ENCODE measurements at regions not wholly inside any gene's neighbourhood (a gene's known extent, or its start where the extent isn't known, plus 50 kb on each side); places are given as distances from the start of the nearest gene placed in this dataset.

- Histone ChIP-seq H3F3A (ENCODE audit: insufficient read depth, low read length) (no peaks in the 10 kb centered on the region), H4K20me1 (ENCODE audit: insufficient read depth, low read length) (no peaks in the 10 kb centered on the region)
- no peak for TF ChIP-seq CTCF (IDR thresholded peaks at IDR 0.05; ENCODE audit: low read length)
- TF ChIP-seq EZH2 (optimal IDR thresholded peaks at IDR 0.05; ENCODE audit: low read depth, low read length) = no peak
- no peak for TF ChIP-seq EZH2phosphoT487 (IDR thresholded peaks at IDR 0.05; ENCODE audit: low read length)
These were observed 252.3 kb upstream of the LRRC7 start for GRCh38 chr1:69315416-69315815.

GRCh38 chr1:69315823-69316222, 251.9 kb upstream of the LRRC7 start:
- H3K9me3 ChIP-seq (replicated peaks; ENCODE audit: insufficient read depth, low read length) = no peaks in the 10 kb centered on the region
- no peak overlapping the region for H3K4me2 ChIP-seq (ENCODE audit: low read depth, low read length)
- DNase-seq = no peak
- H2AFZ ChIP-seq (ENCODE audit: low read length) = no peak overlapping the region
- H3K36me3 ChIP-seq (replicated peaks; ENCODE audit: insufficient read depth, low read length) = no peaks in the 10 kb centered on the region
- H3K27me3 ChIP-seq (replicated peaks; ENCODE audit: insufficient read depth, low read length) = no peaks in the 10 kb centered on the region
- H3F3A ChIP-seq (ENCODE audit: insufficient read depth, low read length) = no peaks in the 10 kb centered on the region
- no peaks in the 10 kb centered on the region for H3K4me1 ChIP-seq (ENCODE audit: low read length)
- no peak overlapping the region for H3K9ac ChIP-seq (ENCODE audit: low read length)
- no peak overlapping the region for H3K27ac ChIP-seq (ENCODE audit: low read length)
- H3K4me3 ChIP-seq (ENCODE audit: low read length) = no peak overlapping the region
- H3K9me2 ChIP-seq (replicated peaks; ENCODE audit: insufficient read depth, low read length) = no peaks in the 10 kb centered on the region
- no peaks in the 10 kb centered on the region for H4K20me1 ChIP-seq (ENCODE audit: insufficient read depth, low read length)
- no peaks in the 10 kb centered on the region for H3K79me2 ChIP-seq (ENCODE audit: low read length)
- no peak for TF ChIP-seq EZH2 (optimal IDR thresholded peaks at IDR 0.05; ENCODE audit: low read depth, low read length)

More at GRCh38 chr1:69315416-69315815, 252.3 kb upstream of the LRRC7 start:
- DNase-seq = no peak
- Histone ChIP-seq H2AFZ (ENCODE audit: low read length) (no peak overlapping the region), H3K4me3 (ENCODE audit: low read length) (no peak overlapping the region), H3K36me3 (replicated peaks; ENCODE audit: insufficient read depth, low read length) (no peaks in the 10 kb centered on the region), H3K9ac (ENCODE audit: low read length) (no peak overlapping the region), H3K9me2 (replicated peaks; ENCODE audit: insufficient read depth, low read length) (no peaks in the 10 kb centered on the region), H3K27ac (ENCODE audit: low read length) (no peak overlapping the region), H3K4me1 (ENCODE audit: low read length) (no peaks in the 10 kb centered on the region), H3K27me3 (replicated peaks; ENCODE audit: insufficient read depth, low read length) (no peaks in the 10 kb centered on the region), H3K79me2 (ENCODE audit: low read length) (no peaks in the 10 kb centered on the region), H3K9me3 (replicated peaks; ENCODE audit: insufficient read depth, low read length) (no peaks in the 10 kb centered on the region), H3K4me2 (ENCODE audit: low read depth, low read length) (no peak overlapping the region)

GRCh38 chr1:69319287-69319686, 248.4 kb upstream of the LRRC7 start:
- Histone ChIP-seq H3K4me1 (ENCODE audit: low read length) (no peaks in the 10 kb centered on the region), H3K27me3 (replicated peaks; ENCODE audit: insufficient read depth, low read length) (no peaks in the 10 kb centered on the region), H3K36me3 (replicated peaks; ENCODE audit: insufficient read depth, low read length) (no peaks in the 10 kb centered on the region), H3K79me2 (ENCODE audit: low read length) (no peaks in the 10 kb centered on the region), H3K4me3 (ENCODE audit: low read length) (no peak overlapping the region), H3K9me3 (replicated peaks; ENCODE audit: insufficient read depth, low read length) (no peaks in the 10 kb centered on the region), H3K9ac (ENCODE audit: low read length) (no peak overlapping the region), H4K20me1 (ENCODE audit: insufficient read depth, low read length) (no peaks in the 10 kb centered on the region), H2AFZ (ENCODE audit: low read length) (no peak overlapping the region), H3K9me2 (replicated peaks; ENCODE audit: insufficient read depth, low read length) (no peaks in the 10 kb centered on the region), H3K4me2 (ENCODE audit: low read depth, low read length) (no peak overlapping the region), H3F3A (ENCODE audit: insufficient read depth, low read length) (no peaks in the 10 kb centered on the region), H3K27ac (ENCODE audit: low read length) (no peak overlapping the region)
- TF ChIP-seq EZH2 (optimal IDR thresholded peaks at IDR 0.05; ENCODE audit: low read depth, low read length) (no peak), EZH2phosphoT487 (IDR thresholded peaks at IDR 0.05; ENCODE audit: low read length) (no peak), CTCF (IDR thresholded peaks at IDR 0.05; ENCODE audit: low read length) (no peak)
- DNase-seq = no peak

- no peak for TF ChIP-seq EZH2 (optimal IDR thresholded peaks at IDR 0.05; ENCODE audit: low read depth, low read length)
- TF ChIP-seq CTCF (IDR thresholded peaks at IDR 0.05; ENCODE audit: low read length) = no peak
- no peak for TF ChIP-seq EZH2phosphoT487 (IDR thresholded peaks at IDR 0.05; ENCODE audit: low read length)
- no peaks in the 10 kb centered on the region for H3K9me2 ChIP-seq (replicated peaks; ENCODE audit: insufficient read depth, low read length)
- no peaks in the 10 kb centered on the region for H3K4me1 ChIP-seq (ENCODE audit: low read length)
- H4K20me1 ChIP-seq (ENCODE audit: insufficient read depth, low read length) = no peaks in the 10 kb centered on the region
- H3K27me3 ChIP-seq (replicated peaks; ENCODE audit: insufficient read depth, low read length) = no peaks in the 10 kb centered on the region
- H3K79me2 ChIP-seq (ENCODE audit: low read length) = no peaks in the 10 kb centered on the region
- DNase-seq = peak; percentile 23
- no peak overlapping the region for H3K4me3 ChIP-seq (ENCODE audit: low read length)
- H3K9ac ChIP-seq (ENCODE audit: low read length) = no peak overlapping the region
- no peaks in the 10 kb centered on the region for H3F3A ChIP-seq (ENCODE audit: insufficient read depth, low read length)
- no peak overlapping the region for H2AFZ ChIP-seq (ENCODE audit: low read length)
- H3K36me3 ChIP-seq (replicated peaks; ENCODE audit: insufficient read depth, low read length) = no peaks in the 10 kb centered on the region
- no peak overlapping the region for H3K4me2 ChIP-seq (ENCODE audit: low read depth, low read length)
- H3K27ac ChIP-seq (ENCODE audit: low read length) = no peak overlapping the region
- no peaks in the 10 kb centered on the region for H3K9me3 ChIP-seq (replicated peaks; ENCODE audit: insufficient read depth, low read length)
These were observed 246.9 kb upstream of the LRRC7 start for GRCh38 chr1:69320757-69321211.

Data from MM.1S (cell line).